Activated naive CD4-positive, alpha-beta T cell treated with anti-CD3 and anti-CD28 coated beads, Interleukin-2, amount 50 U/mL, for 16 hours (primary cell): ENCODE measurements at regions not wholly inside any gene's neighbourhood (a gene's known extent, or its start where the extent isn't known, plus 50 kb on each side); places are given as distances from the start of the nearest gene placed in this dataset.

Source experiments
- DNase-seq: peaks from one replicate; pipeline ENCODE4 v3.0.0-alpha.2; 2020

- no peak for DNase-seq
Measured at GRCh38 chr7:18262058-18262457, 233.5 kb upstream of the HDAC9 start.

GRCh38 chr7:18265611-18266281 is 229.8 kb upstream of the HDAC9 start:
- DNase-seq, result no peak

- DNase-seq, result no peak
Measured at GRCh38 chr7:18268571-18268970, 227.0 kb upstream of the HDAC9 start.

GRCh38 chr7:18276380-18276779 is 219.2 kb upstream of the HDAC9 start:
- no peak for DNase-seq

DNA sequence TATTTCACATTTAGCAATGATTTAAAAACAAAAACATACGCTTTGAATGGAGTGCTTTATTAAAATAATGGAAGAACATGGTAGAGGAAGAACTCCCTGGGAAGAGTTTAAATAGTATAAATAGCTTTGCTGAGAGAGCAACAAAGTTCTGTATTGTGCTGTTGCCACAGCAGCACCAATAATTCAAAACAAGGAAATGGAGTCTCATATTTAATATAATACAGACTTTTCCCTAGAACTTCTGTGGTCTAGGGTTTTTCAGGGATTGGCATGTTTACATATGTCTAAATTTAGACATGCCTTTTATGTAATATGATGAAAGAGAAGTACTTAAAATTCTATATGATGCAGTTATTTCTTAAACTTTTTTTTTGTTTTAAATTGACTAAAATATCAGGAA is 217.2 kb upstream of the HDAC9 start:
- no peak for DNase-seq

GRCh38 chr7:18283045-18283444 is 212.5 kb upstream of the HDAC9 start:
- DNase-seq, result no peak

DNA sequence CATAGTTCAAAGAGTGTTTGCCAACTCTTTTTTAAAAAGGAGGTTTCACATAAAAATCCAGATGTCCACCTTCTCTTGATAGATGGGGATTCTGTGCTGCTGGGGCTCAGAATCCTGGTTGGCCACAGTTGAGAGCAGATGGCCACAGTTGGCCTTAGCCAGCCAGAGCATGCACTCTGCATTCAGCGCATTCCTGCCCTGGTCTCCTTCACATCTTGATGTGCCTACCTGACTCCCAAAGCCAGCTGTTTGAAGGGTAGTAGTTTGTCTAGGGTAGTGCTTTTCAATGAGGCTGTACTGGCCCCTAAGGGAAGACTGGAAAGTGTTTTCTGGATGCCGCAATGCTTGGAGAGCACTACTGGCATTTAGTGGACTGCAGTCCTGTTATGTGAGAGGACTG is 208.1 kb upstream of the HDAC9 start:
- DNase-seq, result no peak

- DNase-seq, result no peak
Measured at GRCh38 chr7:18288322-18289037, 207.1 kb upstream of the HDAC9 start.

DNA sequence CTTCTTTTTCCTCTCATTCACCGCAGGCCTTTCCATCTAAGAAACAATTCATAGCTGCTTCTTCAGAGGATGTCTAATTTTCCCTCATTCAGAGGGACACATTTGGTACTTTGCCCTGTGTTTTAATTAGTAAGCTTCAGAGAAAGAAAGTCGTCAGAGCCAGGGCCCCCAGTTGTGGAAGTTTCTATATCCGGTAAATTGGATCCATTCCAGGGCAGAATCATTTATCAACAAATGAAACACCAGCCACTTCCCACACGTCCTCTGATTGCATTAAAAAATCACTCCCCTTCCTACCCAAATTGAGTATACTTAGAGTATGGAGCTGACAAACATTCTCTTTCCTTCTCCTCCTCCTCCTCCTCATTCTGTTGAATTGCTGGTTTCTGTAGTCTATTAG is 205.8 kb upstream of the HDAC9 start:
- DNase-seq, result no peak

DNA sequence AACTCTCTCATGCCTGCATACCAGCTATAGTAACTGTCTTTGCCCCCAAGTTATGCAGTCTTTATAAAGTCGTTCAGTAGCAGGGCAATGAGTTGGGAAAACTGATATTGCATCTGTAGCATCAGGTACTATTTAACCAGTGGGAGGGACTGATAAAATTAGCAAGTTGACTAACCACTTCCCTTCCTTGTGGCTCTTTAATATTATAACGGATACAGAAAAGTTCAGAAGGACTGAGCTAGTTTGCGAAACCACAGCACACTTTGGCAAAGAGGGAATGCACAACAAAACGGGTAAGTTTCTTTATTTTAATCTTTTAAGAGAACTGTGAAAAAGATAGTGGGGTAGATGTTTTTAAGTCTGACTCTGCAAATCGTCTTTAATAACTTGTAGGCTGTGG is 205.3 kb upstream of the HDAC9 start:
- DNase-seq, result no peak

DNA sequence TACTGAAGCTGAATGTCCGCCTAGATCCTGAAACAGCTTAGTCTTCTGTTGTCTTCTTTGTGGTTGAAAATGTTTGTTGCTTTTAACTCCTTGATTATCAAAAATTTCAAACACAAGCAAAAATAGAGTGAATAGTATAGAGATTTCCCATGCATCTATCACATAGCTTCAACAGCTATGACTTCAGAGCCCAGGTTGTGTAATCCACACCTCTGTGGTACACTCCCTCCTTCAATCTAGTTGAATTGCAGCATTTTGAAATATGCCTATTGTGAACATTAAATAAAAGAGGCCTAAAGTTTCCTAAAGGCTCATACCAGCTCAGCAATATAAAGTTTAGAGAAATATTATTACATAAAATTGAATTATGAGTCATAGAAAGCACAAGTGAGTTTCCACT is 204.7 kb upstream of the HDAC9 start:
- no peak for DNase-seq

GRCh38 chr7:18292584-18292983 is 203.0 kb upstream of the HDAC9 start:
- no peak for DNase-seq

DNA sequence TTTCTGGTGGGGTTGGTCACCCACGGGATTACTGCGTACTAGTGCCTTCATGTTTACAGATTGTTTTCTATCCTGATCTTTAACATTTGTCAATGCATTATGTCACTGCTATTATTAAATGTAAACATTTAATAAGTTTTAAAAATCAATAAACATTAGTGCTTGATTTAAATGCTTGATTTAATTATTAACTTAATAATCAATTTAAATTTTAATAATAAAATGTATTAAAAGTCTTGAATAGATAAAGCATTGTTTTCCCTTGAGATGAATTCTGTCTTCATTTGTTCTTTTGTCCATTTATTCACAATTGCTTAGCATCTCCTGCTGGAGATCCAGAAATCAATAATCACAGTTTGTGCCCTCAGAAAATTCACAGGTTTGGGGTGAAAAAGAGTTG is 201.8 kb upstream of the HDAC9 start:
- no peak for DNase-seq

DNA sequence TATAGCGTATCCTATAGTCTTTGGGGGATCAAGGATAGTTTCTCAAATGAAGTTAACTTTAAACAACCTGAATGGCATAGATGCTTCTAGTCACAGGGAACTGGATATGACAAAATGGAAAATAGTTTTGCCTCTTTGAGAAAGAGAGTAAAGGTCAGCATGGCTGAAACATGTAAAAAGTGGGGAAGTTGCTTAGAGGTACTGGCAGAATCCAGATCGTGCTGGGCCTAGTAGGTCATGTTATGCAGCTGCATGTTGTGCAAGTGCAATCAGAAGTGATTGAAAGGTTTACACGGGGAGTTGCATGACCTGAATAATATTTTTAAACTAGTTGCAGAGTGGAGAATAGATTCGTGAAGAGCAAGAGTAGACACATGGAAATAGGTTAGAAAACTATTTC is 201.1 kb upstream of the HDAC9 start:
- DNase-seq, result no peak

- DNase-seq, result no peak
Measured at GRCh38 chr7:18295781-18296423, 199.6 kb upstream of the HDAC9 start.

- DNase-seq, result no peak
Measured at GRCh38 chr7:18302097-18302496, 193.5 kb upstream of the HDAC9 start.

- no peak for DNase-seq
Measured at GRCh38 chr7:18305866-18306265, 189.7 kb upstream of the HDAC9 start.

DNA sequence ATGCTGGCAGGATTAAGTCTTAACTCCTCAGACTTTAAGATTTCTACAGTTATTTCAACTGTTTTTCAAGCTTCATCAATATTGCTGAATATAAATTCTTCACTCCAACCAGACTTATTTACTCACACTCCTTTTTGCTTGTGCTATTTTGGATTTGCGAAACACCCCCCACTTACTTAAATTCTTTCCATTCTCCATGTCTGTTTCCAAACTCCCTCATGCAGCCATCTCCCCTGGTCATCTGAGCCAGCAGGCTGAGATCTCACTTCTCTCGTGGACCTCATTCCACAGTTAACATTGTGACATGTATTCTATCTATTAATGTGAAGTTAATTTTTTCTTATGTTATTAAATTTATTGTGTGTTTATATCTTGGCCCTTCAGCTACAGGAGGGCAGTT is 188.9 kb upstream of the HDAC9 start:
- DNase-seq, result no peak

DNA sequence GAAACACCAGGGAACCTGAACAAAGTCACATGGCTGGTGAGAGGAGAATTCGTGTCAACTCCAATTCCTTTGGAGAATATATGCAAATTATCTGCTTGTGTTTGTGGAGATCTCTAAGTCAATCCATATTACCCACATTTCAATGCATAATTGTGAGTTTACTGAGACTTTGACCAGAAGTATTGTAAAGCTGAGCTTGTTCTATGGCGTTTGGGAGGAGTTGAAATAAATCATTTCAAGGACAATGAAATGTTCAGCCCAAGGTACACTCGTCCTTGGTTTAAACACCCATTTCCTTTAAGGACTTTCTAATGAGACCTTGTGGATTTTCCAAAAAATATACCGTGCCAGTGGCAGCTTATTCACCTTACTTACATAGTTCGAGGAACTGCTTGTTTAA is 186.6 kb upstream of the HDAC9 start:
- no peak for DNase-seq

GRCh38 chr7:18312482-18312881 is 183.1 kb upstream of the HDAC9 start:
- DNase-seq, result no peak

- no peak for DNase-seq
Measured at GRCh38 chr7:18313965-18314364, 181.6 kb upstream of the HDAC9 start.

DNA sequence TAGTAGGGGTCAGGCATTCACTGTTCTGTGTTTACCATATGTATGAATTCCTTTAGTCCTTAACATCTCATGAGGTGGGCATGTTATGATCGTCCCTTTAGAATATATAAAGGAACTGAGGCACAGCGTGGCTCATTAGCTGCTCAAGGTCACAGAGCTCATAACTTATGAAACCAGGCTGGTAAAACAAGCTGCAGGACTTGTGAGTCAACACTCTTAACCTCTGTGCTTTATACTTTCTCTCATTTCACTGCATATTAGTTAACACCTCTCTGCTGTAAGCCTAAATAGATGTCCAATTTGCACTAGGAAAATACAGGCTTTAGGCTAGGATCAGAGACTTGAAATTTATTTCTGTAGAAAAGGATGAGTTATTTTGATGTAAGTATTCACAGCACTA is 180.3 kb upstream of the HDAC9 start:
- no peak for DNase-seq

GRCh38 chr7:18317941-18318340 is 177.6 kb upstream of the HDAC9 start:
- no peak for DNase-seq

- DNase-seq, result no peak
Measured at GRCh38 chr7:18320422-18320821, 175.1 kb upstream of the HDAC9 start.
